HEK293T (cell line): ENCODE measurements at regions not wholly inside any gene's neighbourhood (a gene's known extent, or its start where the extent isn't known, plus 50 kb on each side); places are given as distances from the start of the nearest gene placed in this dataset.

Source experiments
- CTCF ChIA-PET: fragments of 350-600 bp; formaldehyde crosslinking; extraction: SDS; loops from one replicate; lab custom pipeline; 2021; ENCODE audit warnings: antibody characterized with exemption, inconsistent platforms; lab: Yijun Ruan, JAX
- POLR2A ChIA-PET: fragments of 350-600 bp; formaldehyde crosslinking; extraction: SDS; loops from one replicate; lab custom pipeline; 2020; ENCODE audit warnings: antibody characterized with exemption, inconsistent platforms; lab: Yijun Ruan, JAX
- DNase-seq: peaks from one replicate; pipeline ENCODE4 v3.0.0; 2012; ENCODE audit warnings: mixed read lengths; ENCODE audit errors: extremely low spot score
- ARNT ChIP-seq: fragments of 450-650 bp; IDR thresholded peaks from 2 replicates; pipeline ENCODE4 v1.6.1; 2017; ENCODE audit warnings: mild to moderate bottlenecking
- BHLHE40 ChIP-seq: fragments of 450-650 bp; IDR thresholded peaks from 2 replicates; pipeline ENCODE4 v1.6.1; 2016; ENCODE audit warnings: mild to moderate bottlenecking, moderate library complexity, borderline replicate concordance
- CTBP1 ChIP-seq: fragments of 450-650 bp; IDR thresholded peaks from 2 replicates; pipeline ENCODE4 v1.6.1; 2016; ENCODE audit warnings: borderline replicate concordance
- ELF4 ChIP-seq: fragments of 450-650 bp; IDR thresholded peaks from 2 replicates; pipeline ENCODE4 v1.6.1; 2017; ENCODE audit warnings: antibody characterized with exemption
- FOXA1 ChIP-seq: fragments of 450-650 bp; IDR thresholded peaks from 2 replicates; pipeline ENCODE4 v1.6.1; 2016; ENCODE audit warnings: mild to moderate bottlenecking
- FOXK2 ChIP-seq: fragments of 450-650 bp; IDR thresholded peaks from 2 replicates; pipeline ENCODE4 v1.6.1; 2016; ENCODE audit warnings: mild to moderate bottlenecking
- FOXM1 ChIP-seq: fragments of 450-650 bp; IDR thresholded peaks from 2 replicates; pipeline ENCODE4 v1.6.1; 2017; ENCODE audit warnings: mild to moderate bottlenecking, borderline replicate concordance
- HDGF ChIP-seq: fragments of 450-650 bp; IDR thresholded peaks from 2 replicates; pipeline ENCODE4 v1.6.1; 2017; ENCODE audit warnings: antibody characterized with exemption, borderline replicate concordance
- L3MBTL2 ChIP-seq: fragments of 450-650 bp; conservative IDR thresholded peaks from 2 replicates; pipeline ENCODE4 v1.6.1; 2016; ENCODE audit warnings: mild to moderate bottlenecking
- LEF1 ChIP-seq: fragments of 450-650 bp; IDR thresholded peaks from 2 replicates; pipeline ENCODE4 v1.6.1; 2017; ENCODE audit warnings: mild to moderate bottlenecking, borderline replicate concordance
- NFRKB ChIP-seq: fragments of 450-650 bp; IDR thresholded peaks from 2 replicates; pipeline ENCODE4 v1.6.1; 2016; ENCODE audit warnings: mild to moderate bottlenecking, moderate library complexity
- PKNOX1 ChIP-seq: fragments of 450-650 bp; IDR thresholded peaks from 2 replicates; pipeline ENCODE4 v1.6.1; 2016
- SP1 ChIP-seq: fragments of 450-650 bp; IDR thresholded peaks from 2 replicates; pipeline ENCODE4 v1.6.1; 2017
- SUZ12 ChIP-seq: fragments of 450-650 bp; IDR thresholded peaks from 2 replicates; pipeline ENCODE4 v1.6.1; 2016; ENCODE audit warnings: mild to moderate bottlenecking
- TARDBP ChIP-seq: fragments of 450-650 bp; IDR thresholded peaks from 2 replicates; pipeline ENCODE4 v1.6.1; 2016
- ZNF384 ChIP-seq: fragments of 450-650 bp; IDR thresholded peaks from 2 replicates; pipeline ENCODE4 v1.6.1; 2016

- DNase-seq = no peak
- TF ChIP-seq ZNF384 (no peak), ELF4 (no peak), BHLHE40 (no peak), L3MBTL2 (no peak), SUZ12 (no peak), HDGF (no peak), CTBP1 (no peak), TARDBP (no peak), FOXA1 (no peak), LEF1 (no peak), NFRKB (no peak)
- ChIA-PET CTCF (no interaction called here), POLR2A (no interaction called here)
Measured at GRCh38 chrX:16014171-16014570, 109.2 kb upstream of the GRPR start.

- no peak for TF ChIP-seq NFRKB
- POLR2A ChIA-PET = no interaction called here
Measured at GRCh38 chrX:16012250-16012649, 111.1 kb upstream of the GRPR start.

GRCh38 chrX:16005917-16006316, 117.4 kb upstream of the GRPR start:
- TF ChIP-seq L3MBTL2 (no peak), FOXK2 (no peak), ZNF384 (no peak), ARNT (no peak), ELF4 (no peak), FOXA1 (no peak), HDGF (no peak), PKNOX1 (no peak), FOXM1 (no peak), TARDBP (no peak), SP1 (no peak)
- ChIA-PET POLR2A (no interaction called here), CTCF (no interaction called here)
- no peak for DNase-seq

More at GRCh38 chrX:16012250-16012649, 111.1 kb upstream of the GRPR start:
- DNase-seq = no peak
- CTCF ChIA-PET = no interaction called here

- DNase-seq = no peak
- CTCF ChIA-PET = no interaction called here
- TF ChIP-seq BHLHE40 (no peak), FOXK2 (no peak), ELF4 (no peak), PKNOX1 (no peak)
- POLR2A ChIA-PET = no interaction called here
Measured at GRCh38 chrX:16002185-16002584, 121.2 kb upstream of the GRPR start.

GRCh38 chrX:15998350-15998749, 125.0 kb upstream of the GRPR start:
- no peak for TF ChIP-seq ZNF384
- no peak for TF ChIP-seq ARNT
- TF ChIP-seq LEF1 = no peak
- TF ChIP-seq FOXM1 = no peak
- TF ChIP-seq SUZ12 = no peak
- CTCF ChIA-PET = no interaction called here
- POLR2A ChIA-PET = no interaction called here
- DNase-seq = no peak

- ChIA-PET POLR2A (no interaction called here), CTCF (no interaction called here)
- TF ChIP-seq HDGF (no peak), ARNT (no peak), ZNF384 (no peak), PKNOX1 (no peak), SP1 (no peak), FOXA1 (no peak), L3MBTL2 (no peak), LEF1 (no peak), ELF4 (no peak), CTBP1 (no peak), TARDBP (no peak), NFRKB (no peak), SUZ12 (no peak)
- no peak for DNase-seq
Measured at GRCh38 chrX:15989716-15990115, 133.6 kb upstream of the GRPR start.

GRCh38 chrX:15988661-15989603, 134.3 kb upstream of the AP1S2 start:
- POLR2A ChIA-PET = no interaction called here
- no peak for DNase-seq
- CTCF ChIA-PET = no interaction called here
- no peak for TF ChIP-seq LEF1
- TF ChIP-seq NFRKB = no peak
- TF ChIP-seq FOXA1 = no peak
- TF ChIP-seq BHLHE40 = no peak
- no peak for TF ChIP-seq FOXM1
- TF ChIP-seq FOXK2 = no peak
- no peak for TF ChIP-seq ARNT
- TF ChIP-seq SUZ12 = no peak
- no peak for TF ChIP-seq SP1
- no peak for TF ChIP-seq ZNF384
- no peak for TF ChIP-seq PKNOX1
- TF ChIP-seq ELF4 = no peak
- no peak for TF ChIP-seq L3MBTL2
